ENCODE measurements at regions not wholly inside any gene's neighbourhood (a gene's known extent, or its start where the extent isn't known, plus 50 kb on each side); places are given as distances from the start of the nearest gene placed in this dataset.

- DNase-seq (ENCODE audit: low read depth, low spot score) (no peak), ATAC-seq (no peak)
- ChIA-PET POLR2A (no interaction called here), CTCF (no interaction called here)
- no TSS peak for BruUV-seq (replicated peaks)
- TF ChIP-seq TCF7L2 (IDR thresholded peaks at IDR 0.05; ENCODE audit: low read depth, low read length) (no peak), POLR2AphosphoS5 (IDR thresholded peaks at IDR 0.05; ENCODE audit: low read depth, low read length) (no peak), CTCF (IDR thresholded peaks at IDR 0.05) (no peak), SIN3A (IDR thresholded peaks at IDR 0.05; ENCODE audit: borderline replicate concordance, insufficient read depth, low read depth, low read length) (no peak)
- TF ChIP-seq, protein P1, sequence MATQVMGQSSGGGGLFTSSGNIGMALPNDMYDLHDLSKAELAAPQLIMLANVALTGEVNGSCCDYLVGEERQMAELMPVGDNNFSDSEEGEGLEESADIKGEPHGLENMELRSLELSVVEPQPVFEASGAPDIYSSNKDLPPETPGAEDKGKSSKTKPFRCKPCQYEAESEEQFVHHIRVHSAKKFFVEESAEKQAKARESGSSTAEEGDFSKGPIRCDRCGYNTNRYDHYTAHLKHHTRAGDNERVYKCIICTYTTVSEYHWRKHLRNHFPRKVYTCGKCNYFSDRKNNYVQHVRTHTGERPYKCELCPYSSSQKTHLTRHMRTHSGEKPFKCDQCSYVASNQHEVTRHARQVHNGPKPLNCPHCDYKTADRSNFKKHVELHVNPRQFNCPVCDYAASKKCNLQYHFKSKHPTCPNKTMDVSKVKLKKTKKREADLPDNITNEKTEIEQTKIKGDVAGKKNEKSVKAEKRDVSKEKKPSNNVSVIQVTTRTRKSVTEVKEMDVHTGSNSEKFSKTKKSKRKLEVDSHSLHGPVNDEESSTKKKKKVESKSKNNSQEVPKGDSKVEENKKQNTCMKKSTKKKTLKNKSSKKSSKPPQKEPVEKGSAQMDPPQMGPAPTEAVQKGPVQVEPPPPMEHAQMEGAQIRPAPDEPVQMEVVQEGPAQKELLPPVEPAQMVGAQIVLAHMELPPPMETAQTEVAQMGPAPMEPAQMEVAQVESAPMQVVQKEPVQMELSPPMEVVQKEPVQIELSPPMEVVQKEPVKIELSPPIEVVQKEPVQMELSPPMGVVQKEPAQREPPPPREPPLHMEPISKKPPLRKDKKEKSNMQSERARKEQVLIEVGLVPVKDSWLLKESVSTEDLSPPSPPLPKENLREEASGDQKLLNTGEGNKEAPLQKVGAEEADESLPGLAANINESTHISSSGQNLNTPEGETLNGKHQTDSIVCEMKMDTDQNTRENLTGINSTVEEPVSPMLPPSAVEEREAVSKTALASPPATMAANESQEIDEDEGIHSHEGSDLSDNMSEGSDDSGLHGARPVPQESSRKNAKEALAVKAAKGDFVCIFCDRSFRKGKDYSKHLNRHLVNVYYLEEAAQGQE (IDR thresholded peaks at IDR 0.05; ENCODE audit: insufficient read depth in 1 of 2, low read depth in 2 of 2, low read length in 1 of 2): no peak
- no peaks in the 10 kb centered on the region for H3K27me3 ChIP-seq (ENCODE audit: control insufficient read depth, insufficient read depth, low read length)
- H3K36me3 ChIP-seq (ENCODE audit: control insufficient read depth, insufficient read depth, low read length): no peaks in the 10 kb centered on the region
- H3K27ac ChIP-seq (ENCODE audit: low read length): no peak overlapping the region
- H3K4me3 ChIP-seq (ENCODE audit: low read depth in 2 of 2, low read length in 2 of 2): no peak overlapping the region
- no peaks in the 10 kb centered on the region for H3K9me3 ChIP-seq (ENCODE audit: control insufficient read depth, insufficient read depth, low read depth, low read length)
- no peaks in the 10 kb centered on the region for H3K4me1 ChIP-seq (ENCODE audit: control insufficient read depth, insufficient read depth, low read length)
- intact Hi-C loops (cut with micrococcal nuclease; ENCODE audit: unreplicated experiment) (no loop called here), in situ Hi-C loops (cut with HindIII; ENCODE audit: low pct_unique_long_range_greater_than_20kb, low sequenced_read_pairs) (no loop called here)
Measured at GRCh38 chr9:81266086-81266485, 423.3 kb downstream of the TLE1 start.

DNA sequence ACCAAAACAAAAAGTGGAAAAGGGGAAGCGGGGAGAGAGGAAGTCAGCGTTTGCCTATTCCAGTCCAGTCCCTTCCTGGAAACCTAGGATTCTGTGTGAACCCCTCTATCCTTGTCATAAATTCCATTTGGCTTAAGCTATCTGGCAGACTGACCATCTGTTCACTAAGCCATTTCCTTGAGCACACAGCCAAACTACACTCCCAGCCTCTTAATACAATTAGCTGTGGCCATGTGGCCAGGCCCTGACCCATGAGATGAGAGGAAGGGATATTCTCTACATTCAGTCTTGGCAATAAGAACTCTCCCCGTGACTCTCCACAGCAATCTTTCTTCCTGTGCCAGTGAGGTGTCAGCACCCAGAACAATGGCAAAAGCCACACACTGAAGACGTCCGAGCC is 424.8 kb downstream of the TLE1 start:
- ATAC-seq (no peak), DNase-seq (ENCODE audit: low read depth, low spot score) (no peak)
- H3K4me3 ChIP-seq (ENCODE audit: low read depth in 2 of 2, low read length in 2 of 2): no peak overlapping the region
- TF ChIP-seq SIN3A (IDR thresholded peaks at IDR 0.05; ENCODE audit: borderline replicate concordance, insufficient read depth, low read depth, low read length) (no peak), POLR2AphosphoS5 (IDR thresholded peaks at IDR 0.05; ENCODE audit: low read depth, low read length) (no peak), CTCF (IDR thresholded peaks at IDR 0.05) (no peak), TCF7L2 (IDR thresholded peaks at IDR 0.05; ENCODE audit: low read depth, low read length) (no peak)
- TF ChIP-seq, protein P1 (IDR thresholded peaks at IDR 0.05; ENCODE audit: insufficient read depth in 1 of 2, low read depth in 2 of 2, low read length in 1 of 2): no peak
- POLR2A ChIA-PET: no interaction called here
- intact Hi-C loops (cut with micrococcal nuclease; ENCODE audit: unreplicated experiment): no loop called here
- no peaks in the 10 kb centered on the region for H3K9me3 ChIP-seq (ENCODE audit: control insufficient read depth, insufficient read depth, low read depth, low read length)
- no peaks in the 10 kb centered on the region for H3K4me1 ChIP-seq (ENCODE audit: control insufficient read depth, insufficient read depth, low read length)
- no peaks in the 10 kb centered on the region for H3K27me3 ChIP-seq (ENCODE audit: control insufficient read depth, insufficient read depth, low read length)
- in situ Hi-C loops (cut with HindIII; ENCODE audit: low pct_unique_long_range_greater_than_20kb, low sequenced_read_pairs): no loop called here
- no TSS peak for BruUV-seq (replicated peaks)
- H3K27ac ChIP-seq (ENCODE audit: low read length): no peak overlapping the region
- H3K36me3 ChIP-seq (ENCODE audit: control insufficient read depth, insufficient read depth, low read length): no peaks in the 10 kb centered on the region
- CTCF ChIA-PET: no interaction called here

Measured in Panc1 (cell line).